AG04450 (cell line): ENCODE measurements at regions not wholly inside any gene's neighbourhood (a gene's known extent, or its start where the extent isn't known, plus 50 kb on each side); places are given as distances from the start of the nearest gene placed in this dataset.

ENCODE experiments used
- CTCF ChIA-PET: fragments of 300-600, 350-600 bp; formaldehyde crosslinking; extraction: SDS; loops from one replicate; lab custom pipeline; 2022; ENCODE audit warnings: antibody characterized with exemption, inconsistent platforms; lab: Charles Lee
- POLR2A ChIA-PET: fragments of 350-600 bp; formaldehyde crosslinking; extraction: SDS; loops from one replicate; lab custom pipeline; 2021; ENCODE audit warnings: antibody characterized with exemption, inconsistent platforms; lab: Yijun Ruan, JAX
- DNase-seq: peaks from one replicate; pipeline ENCODE4 v3.0.0-alpha.2; 2011; ENCODE audit warnings: low read depth, low spot score
- H3K27ac ChIP-seq: one replicate; pipeline ENCODE4 v1.5.1; 2012; ENCODE audit warnings: low read depth, low read length, control low read depth
- H3K27me3 ChIP-seq: one replicate; pipeline ENCODE4 v1.6.0; 2012; ENCODE audit warnings: low read length; ENCODE audit not compliant: control insufficient read depth, insufficient read depth
- H3K4me3 ChIP-seq: 2 replicates; pipeline ENCODE4 v1.5.1; 2011; ENCODE audit warnings: mild to moderate bottlenecking, low read depth, low read length, control low read depth
- H3K9me3 ChIP-seq: 2 replicates; pipeline ENCODE4 v1.5.1; 2012; ENCODE audit warnings: low read length; ENCODE audit not compliant: control insufficient read depth, insufficient read depth
- CTCF ChIP-seq: IDR thresholded peaks from 2 replicates; pipeline ENCODE4 v1.5.1; 2011; ENCODE audit warnings: low read depth, low read length, control low read depth, inconsistent platforms

GRCh38 chr7:155963356-155963755 lies 151.1 kb upstream of the SHH start:
- ChIA-PET POLR2A (no interaction called here), CTCF (no interaction called here)
- no peak for TF ChIP-seq CTCF
- Histone ChIP-seq H3K27me3 (no peaks in the 10 kb centered on the region), H3K4me3 (no peak overlapping the region), H3K9me3 (peaks cover 45% of the 10 kb centered on the region), H3K27ac (no peak overlapping the region)
- DNase-seq = no peak

- ChIA-PET CTCF (no interaction called here), POLR2A (no interaction called here)
- H3K9me3 ChIP-seq = peaks cover 45% of the 10 kb centered on the region
- H3K27ac ChIP-seq = no peak overlapping the region
- no peaks in the 10 kb centered on the region for H3K27me3 ChIP-seq
- TF ChIP-seq CTCF = no peak
- no peak overlapping the region for H3K4me3 ChIP-seq
- DNase-seq = no peak
Observed at GRCh38 chr7:155962968-155963300, 150.7 kb upstream of the SHH start.

- TF ChIP-seq CTCF = no peak
- Histone ChIP-seq H3K27me3 (no peaks in the 10 kb centered on the region), H3K27ac (no peak overlapping the region), H3K9me3 (peaks cover 45% of the 10 kb centered on the region), H3K4me3 (no peak overlapping the region)
- ChIA-PET CTCF (no interaction called here), POLR2A (no interaction called here)
- peak; percentile 16 for DNase-seq
Observed at GRCh38 chr7:155962191-155962967, 150.1 kb upstream of the SHH start.

GRCh38 chr7:155961241-155962190 lies 149.3 kb upstream of the SHH start:
- no peak for TF ChIP-seq CTCF
- Histone ChIP-seq H3K9me3 (peaks cover 49% of the 10 kb centered on the region), H3K27me3 (no peaks in the 10 kb centered on the region), H3K27ac (no peak overlapping the region), H3K4me3 (no peak overlapping the region)
- ChIA-PET POLR2A (no interaction called here), CTCF (no interaction called here)
- no peak for DNase-seq

- no peak for DNase-seq
- Histone ChIP-seq H3K9me3 (peaks cover 53% of the 10 kb centered on the region), H3K4me3 (no peak overlapping the region), H3K27me3 (no peaks in the 10 kb centered on the region), H3K27ac (no peak overlapping the region)
- TF ChIP-seq CTCF = no peak
- ChIA-PET POLR2A (no interaction called here), CTCF (no interaction called here)
Observed at GRCh38 chr7:155959894-155960293, 147.6 kb upstream of the SHH start.
